Endodermal cell (in vitro differentiated cells): ENCODE measurements at regions not wholly inside any gene's neighbourhood (a gene's known extent, or its start where the extent isn't known, plus 50 kb on each side); places are given as distances from the start of the nearest gene placed in this dataset.

Experiments
- DNase-seq: peaks from one replicate; pipeline ENCODE4 v3.0.0-alpha.2; 2017
- H3K27ac ChIP-seq: 2 replicates; pipeline ENCODE4 v1.5.1; 2013; ENCODE audit warnings: mild to moderate bottlenecking, low read depth, low read length, moderate library complexity
- H3K27me3 ChIP-seq: 2 replicates; pipeline ENCODE4 v1.6.1; 2013; ENCODE audit warnings: mild to moderate bottlenecking, low read length, moderate library complexity; ENCODE audit not compliant: insufficient read depth, control insufficient read depth, poor library complexity, severe bottlenecking
- H3K36me3 ChIP-seq: 2 replicates; pipeline ENCODE4 v1.7.0; 2013; ENCODE audit warnings: mild to moderate bottlenecking, low read length, moderate library complexity; ENCODE audit not compliant: control insufficient read depth, insufficient read depth
- H3K4me1 ChIP-seq: one replicate; pipeline ENCODE4 v1.7.0; 2013; ENCODE audit warnings: low read length; ENCODE audit not compliant: control insufficient read depth, insufficient read depth
- H3K4me3 ChIP-seq: 2 replicates; pipeline ENCODE4 v1.5.1; 2013; ENCODE audit warnings: mild to moderate bottlenecking, low read length, moderate library complexity
- H3K9ac ChIP-seq: 2 replicates; pipeline ENCODE4 v1.6.1; 2013; ENCODE audit warnings: mild to moderate bottlenecking, low read length, moderate library complexity; ENCODE audit not compliant: poor library complexity, severe bottlenecking; ENCODE audit errors: extremely low read depth
- H3K9me3 ChIP-seq: 2 replicates; pipeline ENCODE4 v1.6.1; 2013; ENCODE audit warnings: mild to moderate bottlenecking, low read length, moderate library complexity; ENCODE audit not compliant: control insufficient read depth
- H3K27ac Mint-ChIP-seq: 2 replicates; pipeline ENCODE4 v1.8.0; 2020; ENCODE audit warnings: mixed read lengths
- H3K27me3 Mint-ChIP-seq: 2 replicates; pipeline ENCODE4 v1.8.0; 2021; ENCODE audit warnings: mild to moderate bottlenecking, mixed read lengths; ENCODE audit not compliant: insufficient read depth
- H3K36me3 Mint-ChIP-seq: 2 replicates; pipeline ENCODE4 v1.8.0; 2020; ENCODE audit warnings: low read depth, mixed read lengths
- H3K4me1 Mint-ChIP-seq: 2 replicates; pipeline ENCODE4 v1.8.0; 2020; ENCODE audit warnings: mixed read lengths
- H3K4me3 Mint-ChIP-seq: 2 replicates; pipeline ENCODE4 v1.8.0; 2020; ENCODE audit warnings: mild to moderate bottlenecking, moderate library complexity, mixed read lengths
- H3K9me3 Mint-ChIP-seq: 2 replicates; pipeline ENCODE4 v1.8.0; 2020; ENCODE audit warnings: mild to moderate bottlenecking, mixed read lengths
- CTCF ChIP-seq: fragments of 200-600 bp; sonication (generic); conservative IDR thresholded peaks from 2 replicates; pipeline ENCODE4 v1.5.0; 2021; ENCODE audit warnings: antibody characterized with exemption, mild to moderate bottlenecking
- WGBS, 2 experiments: methylation state at CpG; one replicate each; pipeline versions ENCODE4 v1.1.5 to v1.1.7; 2013; ENCODE audit warnings: missing lambda C conversion rate in 2 of 2, mixed read lengths in 1 of 2; ENCODE audit not compliant: insufficient coverage in 1 of 2, insufficient read length in 1 of 2; 5-methylcytosine and 5-hydroxymethylcytosine counted together

- peaks cover 2% of the 10 kb centered on the region for H3K4me1 Mint-ChIP-seq
- H3K9me3 Mint-ChIP-seq = peaks cover 12% of the 10 kb centered on the region
- H3K4me3 ChIP-seq = no peak overlapping the region
- no peaks in the 10 kb centered on the region for H3K4me1 ChIP-seq
- TF ChIP-seq CTCF = no peak
- no peaks in the 10 kb centered on the region for H3K27me3 Mint-ChIP-seq
- no peak overlapping the region for H3K27ac ChIP-seq
- H3K36me3 Mint-ChIP-seq = no peaks in the 10 kb centered on the region
- H3K36me3 ChIP-seq = no peaks in the 10 kb centered on the region
- H3K9me3 ChIP-seq = peaks cover 6% of the 10 kb centered on the region
- H3K4me3 Mint-ChIP-seq = no peak overlapping the region
- no peak for DNase-seq
- no peaks in the 10 kb centered on the region for H3K27me3 ChIP-seq
- 93 to 96% methylated on average over 2 to 3 of the region's 3 CpGs for WGBS, 2 experiments
- H3K27ac Mint-ChIP-seq = no peak overlapping the region
- H3K9ac ChIP-seq = no peak overlapping the region
Observed at GRCh38 chr5:68093455-68094159, 121.9 kb upstream of the PIK3R1 start.

GRCh38 chr5:68088302-68088701, 127.3 kb upstream of the PIK3R1 start:
- 91 to 99% methylated on average over 2 of the region's 3 CpGs for WGBS, 2 experiments
- Mint-ChIP-seq H3K4me1 (peaks cover 12% of the 10 kb centered on the region), H3K9me3 (peaks cover 9% of the 10 kb centered on the region), H3K27ac (no peak overlapping the region), H3K4me3 (no peak overlapping the region), H3K36me3 (no peaks in the 10 kb centered on the region), H3K27me3 (no peaks in the 10 kb centered on the region)
- DNase-seq = no peak
- peaks cover 6% of the 10 kb centered on the region for H3K9me3 ChIP-seq
- H3K4me1 ChIP-seq = peaks cover 2% of the 10 kb centered on the region
- no peaks in the 10 kb centered on the region for H3K27me3 ChIP-seq
- TF ChIP-seq CTCF = no peak
- H3K27ac ChIP-seq = no peak overlapping the region
- H3K9ac ChIP-seq = no peak overlapping the region
- H3K4me3 ChIP-seq = no peak overlapping the region
- no peaks in the 10 kb centered on the region for H3K36me3 ChIP-seq

GRCh38 chr5:68087866-68088265, 127.7 kb upstream of the PIK3R1 start:
- TF ChIP-seq CTCF = no peak
- 81 to 83% methylated on average over 2 to 3 of the region's 3 CpGs for WGBS, 2 experiments
- H3K27me3 Mint-ChIP-seq = no peaks in the 10 kb centered on the region
- H3K36me3 ChIP-seq = no peaks in the 10 kb centered on the region
- H3K36me3 Mint-ChIP-seq = no peaks in the 10 kb centered on the region
- no peak overlapping the region for H3K27ac ChIP-seq
- peaks cover 2% of the 10 kb centered on the region for H3K4me1 ChIP-seq
- peaks cover 9% of the 10 kb centered on the region for H3K9me3 Mint-ChIP-seq
- H3K27me3 ChIP-seq = no peaks in the 10 kb centered on the region
- no peak for DNase-seq
- peaks cover 12% of the 10 kb centered on the region for H3K4me1 Mint-ChIP-seq
- no peak overlapping the region for H3K27ac Mint-ChIP-seq
- no peak overlapping the region for H3K4me3 ChIP-seq
- H3K4me3 Mint-ChIP-seq = no peak overlapping the region
- H3K9ac ChIP-seq = no peak overlapping the region
- H3K9me3 ChIP-seq = peaks cover 6% of the 10 kb centered on the region
